DMS 273 treated with DMSO at 0.1 percent for 48 hours (cell line): ENCODE measurements at regions not wholly inside any gene's neighbourhood (a gene's known extent, or its start where the extent isn't known, plus 50 kb on each side); places are given as distances from the start of the nearest gene placed in this dataset.

ENCODE experiments used
- DNase-seq: peaks from one replicate; lab custom pipeline; 2025; lab: John Stamatoyannopoulos, UW

DNA sequence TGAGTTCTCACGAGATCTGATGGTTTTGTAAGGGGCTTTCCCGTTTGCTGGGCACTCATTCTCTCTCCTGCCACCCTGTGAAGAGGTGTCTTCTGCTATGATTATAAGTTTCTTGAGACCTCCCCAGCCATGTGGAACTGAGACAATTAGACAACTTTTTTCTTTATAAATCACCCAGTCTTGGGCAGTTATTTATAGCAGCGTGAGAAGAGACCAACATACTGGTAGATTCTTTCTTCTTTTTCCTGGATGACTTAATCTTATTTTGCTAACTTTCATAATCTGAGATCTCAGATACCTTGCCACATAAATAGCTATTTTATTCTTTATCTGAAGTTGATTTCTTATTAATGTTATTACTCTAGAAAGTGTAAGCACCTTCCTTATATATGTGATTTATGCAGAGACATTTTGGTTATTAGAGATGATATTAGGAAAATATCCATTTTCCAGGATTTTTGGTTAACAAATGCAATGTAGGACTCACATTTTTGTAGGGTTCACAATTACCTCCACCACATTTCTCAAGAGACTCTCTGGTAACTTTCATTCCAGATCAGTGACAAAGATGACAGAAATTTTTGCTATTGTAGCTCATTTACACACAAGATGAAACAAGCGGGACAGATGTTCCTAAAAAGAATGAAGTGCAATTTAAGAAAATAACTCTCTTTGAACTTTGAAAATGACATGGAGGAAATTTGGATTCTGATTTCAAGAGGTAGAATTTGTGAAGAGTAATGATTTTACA lies 97.9 kb upstream of the RND3 start:
- no peak for DNase-seq

DNA sequence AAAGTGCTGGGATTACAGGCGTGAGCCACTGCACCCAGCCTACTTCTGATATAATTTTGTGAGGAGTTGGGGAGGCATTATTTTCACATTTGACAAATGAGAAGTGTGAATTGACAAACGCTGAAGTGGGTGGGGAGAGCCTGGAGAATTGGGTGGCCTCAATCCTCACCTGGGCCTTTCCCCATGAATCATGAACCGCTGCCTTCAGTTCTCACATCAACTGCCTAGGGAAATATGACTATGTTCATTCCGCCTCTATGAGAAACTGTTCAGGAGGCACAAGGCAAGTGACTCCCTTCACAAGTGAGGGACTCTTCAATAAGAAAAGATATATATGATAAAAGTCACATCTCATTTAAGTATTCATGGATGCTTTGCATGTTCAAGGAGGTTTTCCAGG lies 96.6 kb upstream of the RND3 start:
- no peak for DNase-seq

DNA sequence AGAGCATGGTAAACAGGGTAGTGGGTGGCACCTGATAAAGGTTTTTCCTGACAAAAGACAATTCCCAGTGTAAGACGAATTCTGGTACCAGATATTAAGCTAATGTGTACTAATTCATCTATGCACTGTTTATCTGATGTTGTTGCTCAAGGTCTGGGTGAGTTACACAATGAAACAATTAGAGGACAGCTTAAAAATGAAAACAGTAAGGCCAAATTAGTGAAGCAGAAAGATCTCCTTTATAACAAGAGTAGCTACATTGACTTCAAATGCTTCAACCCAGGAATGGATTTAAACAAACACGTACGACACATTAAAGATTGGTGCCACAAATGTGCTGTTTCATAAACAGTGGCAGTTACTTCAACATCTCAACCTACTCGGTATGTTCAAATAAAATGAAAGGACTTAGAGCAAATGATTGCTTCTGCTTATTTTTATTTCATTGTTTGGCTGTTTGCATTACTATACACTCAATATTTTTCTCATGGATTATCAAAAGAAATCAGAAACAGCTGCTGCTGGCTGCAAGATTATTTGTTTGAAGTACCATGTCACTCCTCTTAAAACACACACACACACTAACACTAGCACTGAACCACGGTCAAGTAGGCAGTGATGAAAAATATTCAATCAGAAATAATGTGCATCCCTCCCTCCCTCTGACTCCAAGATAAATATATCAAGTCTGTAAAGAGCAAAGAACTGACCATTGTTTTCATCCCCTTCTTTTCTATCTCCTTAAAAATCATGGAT lies 94.4 kb upstream of the RND3 start:
- DNase-seq, result no peak

DNA sequence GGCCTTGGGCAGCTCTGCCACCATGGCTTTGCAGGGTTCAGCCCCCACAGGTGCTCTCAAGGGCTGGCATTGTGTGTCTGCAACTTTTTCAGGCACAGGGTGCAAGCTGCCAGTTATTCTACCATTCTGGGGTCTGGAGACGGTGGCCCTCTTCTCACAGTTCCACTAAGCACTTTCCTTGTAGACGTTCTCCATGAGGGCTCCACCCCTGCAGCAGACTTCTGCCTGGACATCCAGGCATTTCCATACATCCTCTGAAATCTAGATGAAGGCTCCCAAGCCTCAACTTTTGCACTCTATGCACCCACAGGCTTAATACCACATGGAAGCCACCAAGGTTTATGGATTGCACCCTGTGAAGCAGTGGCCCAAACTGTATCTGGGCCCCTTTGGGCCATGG lies 91.0 kb upstream of the RND3 start:
- DNase-seq, result no peak

DNA sequence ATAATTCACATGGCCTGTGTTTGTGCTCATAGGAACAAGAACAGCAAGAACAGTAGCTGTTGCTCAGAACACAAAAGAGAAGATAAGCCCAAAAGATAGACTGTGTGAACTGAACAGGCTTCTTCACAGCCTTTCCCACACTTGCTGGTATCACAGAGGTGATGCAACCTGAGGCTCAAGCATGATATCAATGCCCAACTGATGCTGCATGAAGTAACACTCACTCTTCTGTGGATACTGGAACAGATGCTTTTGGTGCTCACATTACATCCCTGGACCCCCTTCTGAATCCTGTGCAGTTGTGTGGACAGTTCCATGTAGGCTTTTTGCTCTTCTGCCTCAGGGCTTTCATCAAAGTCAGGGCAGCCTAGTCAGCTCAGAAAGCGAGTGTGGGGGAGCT lies 88.4 kb upstream of the RND3 start:
- no peak for DNase-seq

DNA sequence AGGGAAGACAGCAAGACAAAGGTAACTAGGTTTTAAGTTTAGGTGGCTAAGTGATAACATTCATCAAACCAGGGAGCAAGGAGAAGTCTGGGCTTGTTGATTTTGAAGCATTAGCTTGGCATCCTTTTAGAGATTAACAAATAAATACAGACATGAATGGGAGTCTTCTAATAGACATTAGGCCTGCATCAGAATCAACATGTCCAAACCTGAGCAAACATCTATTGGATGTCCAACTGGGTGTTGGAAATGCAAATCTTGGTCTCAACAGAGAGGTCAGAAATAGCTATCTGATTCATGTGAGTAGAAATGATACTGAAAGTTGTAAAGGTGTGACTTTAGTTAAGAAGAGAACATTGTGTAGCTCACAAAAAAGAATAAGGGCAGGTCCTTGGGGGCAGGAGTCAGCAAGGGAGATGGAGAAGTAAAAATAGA lies 85.5 kb upstream of the RND3 start:
- no peak for DNase-seq

DNA sequence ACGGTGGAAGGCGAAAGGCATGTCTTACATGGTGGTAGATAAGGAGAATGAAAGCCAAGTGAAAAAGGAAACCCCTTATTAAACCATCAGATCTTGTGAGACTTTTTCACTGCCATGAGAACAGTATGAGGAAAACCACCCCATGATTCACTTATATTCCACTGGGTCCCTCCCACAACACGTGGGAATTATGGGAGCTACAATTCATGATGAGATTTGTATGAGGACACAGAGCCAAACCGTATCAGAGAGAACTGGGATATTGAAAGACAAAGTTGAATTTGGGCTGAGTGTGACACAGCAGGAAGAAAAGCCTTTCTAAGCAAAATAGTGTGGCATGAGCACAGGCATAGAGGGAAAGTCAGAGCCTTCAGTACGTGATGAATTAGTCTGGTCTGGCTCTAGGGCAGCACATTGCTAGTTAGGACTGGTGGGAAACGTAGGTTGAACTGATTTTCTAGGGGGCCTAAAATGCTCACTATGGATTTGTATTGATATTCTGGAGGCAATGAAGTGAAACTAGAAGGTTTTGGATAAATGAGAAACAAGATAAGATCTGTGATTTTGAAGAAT lies 84.8 kb upstream of the RND3 start:
- no peak for DNase-seq

DNA sequence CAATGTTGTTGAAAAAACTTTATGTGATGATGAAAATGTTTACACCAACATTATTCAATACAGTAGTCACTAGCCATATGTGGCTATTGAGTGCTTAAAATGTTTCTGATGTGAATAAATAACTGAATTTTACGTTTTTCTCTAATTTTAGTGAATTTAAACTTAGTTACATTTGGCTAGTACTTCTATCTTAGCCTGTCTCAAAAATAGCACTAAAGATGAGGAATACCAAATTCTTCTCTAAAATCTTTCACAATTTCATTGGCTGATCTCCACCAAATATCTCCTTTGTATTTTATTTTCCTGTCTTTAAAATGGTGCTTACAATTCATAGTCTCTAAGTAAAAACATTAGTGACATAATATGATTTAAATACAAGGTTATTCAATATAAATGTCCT lies 83.7 kb upstream of the RND3 start:
- DNase-seq, result no peak

DNA sequence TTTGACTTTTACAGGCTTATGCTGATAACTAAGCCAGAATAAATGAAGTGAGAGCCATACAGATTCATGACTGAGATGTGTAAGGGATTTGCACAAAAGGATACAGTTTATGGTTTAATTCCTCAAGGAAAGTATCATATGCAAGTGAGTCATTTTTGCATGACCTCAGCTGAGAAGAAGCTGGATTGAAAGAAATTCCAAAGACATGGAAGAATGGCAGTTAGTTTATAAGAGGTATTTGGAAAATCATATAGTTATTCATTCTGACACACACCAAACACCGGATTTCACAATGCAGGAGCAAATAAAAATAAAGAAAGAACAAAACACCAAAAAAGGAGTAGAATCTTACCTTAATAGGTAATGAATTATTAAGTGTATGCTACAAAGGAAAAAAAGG lies 83.2 kb upstream of the RND3 start:
- DNase-seq, result no peak

DNA sequence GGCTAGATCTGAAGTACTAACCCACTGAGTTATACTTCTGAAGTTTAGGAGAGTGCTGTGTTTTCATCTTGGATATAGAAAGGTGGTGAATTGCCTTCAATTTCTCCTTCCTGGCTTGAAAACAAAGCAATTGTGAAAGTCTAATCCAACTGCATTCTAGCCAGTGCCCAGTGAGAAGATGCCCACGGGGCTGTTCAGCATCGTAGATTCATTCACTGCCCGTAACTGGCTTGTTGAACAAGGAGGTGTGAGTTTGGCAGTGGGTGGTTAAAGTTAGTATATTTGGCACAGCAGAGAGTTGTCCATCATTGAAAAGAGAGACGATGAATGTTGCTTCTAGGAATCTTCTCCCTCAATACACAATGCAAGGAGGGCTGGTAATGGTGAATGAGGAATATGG lies 82.3 kb upstream of the RND3 start:
- no peak for DNase-seq

DNA sequence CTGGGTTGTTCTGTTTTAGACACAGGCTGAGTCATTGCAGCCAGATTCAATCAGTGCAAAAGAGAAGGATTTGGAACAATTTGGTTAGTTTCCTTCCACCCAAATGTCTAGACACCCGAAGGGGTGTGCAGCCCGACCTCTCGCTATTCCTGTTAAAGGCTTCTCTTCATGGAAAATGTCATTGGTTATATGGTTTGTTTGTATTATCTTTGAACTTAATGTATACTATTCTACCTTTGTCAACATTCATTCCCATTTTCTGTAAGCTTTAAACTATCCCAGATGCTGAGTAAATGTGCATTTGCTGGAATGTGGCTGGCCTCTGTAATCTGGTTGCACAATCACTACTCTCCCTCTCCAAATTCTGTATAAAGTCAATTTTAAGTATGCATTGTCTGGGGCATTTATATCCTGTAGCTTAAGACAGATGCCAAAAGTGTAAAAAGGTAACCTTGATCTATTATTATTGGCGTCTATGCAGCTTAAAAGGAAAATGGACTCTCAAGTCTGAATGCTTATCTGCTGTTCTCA lies 80.4 kb upstream of the RND3 start:
- DNase-seq, result no peak

DNA sequence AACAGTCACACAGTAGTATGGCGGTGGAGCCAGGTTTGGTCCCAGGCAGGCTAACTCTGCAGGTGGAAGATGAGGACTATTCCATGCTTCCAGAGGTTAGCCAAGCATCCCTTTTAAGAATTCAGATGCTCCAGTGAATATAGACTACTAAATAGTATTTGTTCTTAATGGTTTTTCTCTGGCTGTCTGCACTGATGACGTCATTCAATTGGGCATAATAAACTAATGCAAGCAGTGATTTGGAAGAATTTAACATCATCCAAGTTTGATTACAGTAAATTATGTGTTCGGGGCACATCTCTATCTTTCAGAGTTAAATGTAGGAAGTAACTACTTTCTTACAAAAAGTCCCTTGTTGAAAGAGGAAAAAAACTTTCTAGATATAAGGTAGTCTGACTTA lies 78.8 kb upstream of the RND3 start:
- DNase-seq, result no peak

DNA sequence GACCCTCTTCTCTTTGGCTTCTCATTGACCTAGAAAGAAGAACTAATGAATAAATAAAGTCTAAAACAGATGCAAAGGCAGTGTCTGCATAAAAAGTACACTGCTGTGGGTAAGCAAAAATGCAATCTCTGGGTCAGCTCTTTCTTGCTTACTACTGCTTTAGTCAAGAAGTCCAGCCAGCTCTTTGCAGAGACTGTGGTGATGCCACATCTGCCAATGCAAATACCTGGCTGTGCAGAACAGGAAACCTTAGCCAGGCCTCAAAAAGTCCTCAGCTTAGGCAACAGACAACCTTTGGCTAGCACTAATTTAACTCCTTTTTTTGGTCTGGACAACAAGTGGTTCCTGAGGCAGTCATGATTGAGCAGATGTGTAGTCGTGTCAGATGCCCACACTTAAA lies 73.6 kb upstream of the RND3 start:
- no peak for DNase-seq

DNA sequence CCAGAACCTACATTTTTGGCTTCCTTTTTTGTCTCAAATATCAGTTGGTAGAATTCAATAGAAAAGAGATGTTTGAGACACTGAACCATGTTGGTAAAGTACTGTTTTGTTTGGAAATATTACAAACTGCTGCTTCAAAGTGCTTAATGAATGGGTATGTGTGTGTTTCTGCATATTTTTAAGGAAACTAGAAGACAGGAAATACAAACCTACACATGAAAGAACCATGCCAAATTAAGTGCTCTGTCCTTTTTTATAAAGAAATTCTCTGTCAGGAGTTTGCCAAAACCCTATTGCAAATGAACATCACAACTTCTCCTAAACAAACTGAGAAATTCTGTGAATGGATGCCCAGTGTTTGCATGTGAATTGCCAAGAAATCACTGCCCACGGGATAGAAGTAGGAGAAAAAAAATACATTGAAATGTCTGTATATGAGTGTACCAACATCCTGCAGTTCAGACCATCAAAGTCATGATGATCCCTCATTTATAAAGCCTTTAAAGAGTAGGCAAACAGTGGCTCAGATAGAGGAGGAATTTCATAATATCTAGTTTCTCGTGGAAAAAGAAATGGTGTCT lies 69.6 kb upstream of the RND3 start:
- DNase-seq, result no peak

DNA sequence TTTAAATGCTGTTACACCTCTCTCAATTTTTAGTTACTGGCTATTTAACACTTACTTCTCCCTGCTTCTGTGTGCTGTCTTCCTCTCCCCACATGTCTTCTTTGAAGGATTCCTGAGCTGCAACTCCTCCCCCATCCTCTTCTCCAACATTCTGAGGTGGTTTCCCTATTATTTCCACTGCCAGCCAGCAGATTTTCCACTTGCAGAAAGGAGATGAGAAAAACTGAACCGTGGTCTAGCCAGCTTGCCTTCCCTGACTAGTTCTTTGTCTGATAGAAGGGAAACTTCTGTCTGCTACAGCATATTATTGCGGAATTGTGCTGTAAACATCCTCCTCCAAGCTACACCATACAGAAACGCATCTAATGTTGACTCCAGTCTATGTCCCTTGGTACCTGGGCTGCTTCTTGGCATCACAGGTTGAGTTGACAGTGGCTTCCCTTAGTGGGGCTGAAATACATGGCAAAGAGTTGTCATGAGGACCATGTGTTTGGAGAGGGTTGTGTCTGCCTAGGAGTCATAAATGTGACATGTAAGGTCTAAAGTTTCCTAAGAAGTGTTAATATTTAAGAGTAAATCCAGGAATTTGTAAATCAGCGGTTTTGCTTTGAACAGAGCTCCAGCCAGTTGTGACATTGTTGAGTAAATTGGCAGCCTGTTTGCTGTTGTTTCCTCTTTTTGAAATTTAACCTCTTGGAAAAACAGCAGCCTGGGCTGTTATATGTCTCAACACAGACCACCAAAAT lies 68.3 kb upstream of the RND3 start:
- no peak for DNase-seq

DNA sequence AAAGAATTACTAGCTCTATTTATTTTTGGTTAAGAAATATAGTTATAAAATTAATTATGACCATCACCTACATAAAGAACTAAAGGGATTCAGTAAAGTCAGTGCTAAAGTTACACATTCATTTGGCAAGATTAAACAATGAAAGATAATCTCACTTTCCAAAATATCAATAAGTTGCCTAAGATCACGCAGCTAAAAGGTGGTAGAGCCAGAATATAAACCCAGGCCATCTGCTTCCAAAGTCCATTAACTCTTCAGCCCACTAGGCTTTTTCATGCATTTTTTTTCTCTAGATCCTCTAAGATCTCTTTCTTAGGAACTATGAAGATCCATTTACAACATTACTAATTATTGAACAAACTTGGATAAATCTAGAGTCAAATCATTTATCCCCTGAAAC lies 66.6 kb upstream of the RND3 start:
- DNase-seq, result no peak

DNA sequence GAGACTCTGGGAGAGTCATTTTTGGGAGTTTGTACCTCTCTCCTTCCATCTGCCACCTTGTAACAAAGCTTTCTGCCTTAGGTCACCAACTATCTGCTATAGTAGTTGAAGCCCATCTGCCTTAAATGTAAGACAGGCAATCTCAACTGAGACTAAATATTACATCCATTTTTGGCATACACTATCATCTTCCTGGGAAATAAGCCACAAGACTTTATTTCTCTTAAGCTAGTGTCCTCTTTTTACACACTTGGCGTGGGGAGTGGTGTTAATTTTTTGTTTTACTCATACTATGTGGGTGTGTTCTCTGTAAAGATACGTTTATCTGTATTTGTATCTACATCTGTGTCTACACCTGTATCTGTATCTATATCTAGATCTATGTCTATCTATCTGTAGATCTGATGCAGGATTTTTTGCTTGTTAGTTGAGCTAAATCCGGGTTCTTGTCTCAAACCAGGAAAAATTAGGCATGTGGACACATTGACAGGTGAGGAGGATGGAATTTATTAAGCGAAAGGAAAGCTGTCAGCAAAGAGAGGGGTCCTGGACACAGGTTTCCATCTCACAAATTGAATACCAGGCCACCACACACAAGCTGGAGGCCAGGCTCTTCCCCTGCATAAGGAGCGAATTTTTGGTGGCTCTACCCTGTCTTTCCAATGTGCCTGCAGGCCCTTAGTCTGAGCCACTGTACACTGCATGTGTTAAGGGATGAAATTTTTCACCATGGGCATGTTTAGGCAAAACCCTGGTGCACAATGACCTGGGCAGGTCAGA lies 64.8 kb upstream of the RND3 start:
- DNase-seq, result no peak

DNA sequence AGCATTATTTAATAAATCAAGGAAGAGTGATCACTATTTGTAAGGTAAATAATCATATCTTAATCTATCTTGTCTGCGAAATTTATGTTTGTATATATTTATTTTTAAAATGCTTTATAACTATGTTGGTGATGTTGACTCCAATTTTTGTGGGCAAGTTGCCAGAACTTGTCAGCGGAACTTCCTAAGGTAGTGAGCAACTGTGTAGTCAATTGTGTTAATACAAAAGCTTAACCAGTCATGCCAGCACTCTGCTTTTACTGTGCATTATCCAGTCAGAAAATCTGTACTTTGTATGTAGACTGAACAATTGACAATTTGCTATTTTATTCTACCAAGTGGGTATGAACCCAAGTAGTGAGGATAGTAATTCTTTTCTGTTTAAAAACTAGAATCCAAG lies 61.9 kb upstream of the RND3 start:
- no peak for DNase-seq

DNA sequence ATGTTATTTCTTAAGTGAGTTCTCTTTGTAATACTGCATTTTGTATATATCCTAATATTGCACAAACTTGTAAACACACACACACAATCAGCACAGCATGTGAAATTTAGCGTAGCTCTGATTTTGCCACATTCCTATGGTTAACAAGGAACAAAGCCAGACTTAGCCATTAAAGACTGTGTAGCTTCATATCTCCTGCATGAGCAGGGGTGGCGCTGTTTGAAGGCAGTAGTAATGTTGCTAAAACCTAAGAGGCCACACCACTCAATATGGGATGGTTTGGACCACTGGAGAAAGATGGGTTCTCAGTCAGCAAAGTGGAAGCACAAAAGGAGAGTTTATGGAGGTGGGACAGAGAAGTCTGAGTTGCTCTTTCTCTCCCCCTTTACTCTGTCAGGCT lies 61.1 kb upstream of the RND3 start:
- no peak for DNase-seq

DNA sequence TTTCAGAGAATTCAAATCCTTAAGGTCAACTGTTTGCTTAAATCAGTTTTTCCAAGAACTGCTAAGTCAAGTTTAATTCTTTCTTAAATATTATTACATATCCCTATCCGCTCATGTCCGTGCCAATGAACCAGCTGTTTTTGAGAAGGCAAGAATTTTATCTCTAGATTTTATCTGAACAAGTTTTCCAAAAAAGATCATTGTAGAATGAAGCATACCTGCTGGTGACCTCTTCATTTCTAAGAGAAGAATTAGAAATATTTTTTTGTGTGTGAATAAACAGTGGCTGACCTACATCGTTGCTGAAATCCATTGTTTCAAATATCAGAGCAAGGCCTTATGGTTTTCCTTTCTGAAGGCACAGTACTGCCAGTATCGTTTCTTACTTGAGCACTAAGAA lies 58.4 kb upstream of the RND3 start:
- no peak for DNase-seq

DNA sequence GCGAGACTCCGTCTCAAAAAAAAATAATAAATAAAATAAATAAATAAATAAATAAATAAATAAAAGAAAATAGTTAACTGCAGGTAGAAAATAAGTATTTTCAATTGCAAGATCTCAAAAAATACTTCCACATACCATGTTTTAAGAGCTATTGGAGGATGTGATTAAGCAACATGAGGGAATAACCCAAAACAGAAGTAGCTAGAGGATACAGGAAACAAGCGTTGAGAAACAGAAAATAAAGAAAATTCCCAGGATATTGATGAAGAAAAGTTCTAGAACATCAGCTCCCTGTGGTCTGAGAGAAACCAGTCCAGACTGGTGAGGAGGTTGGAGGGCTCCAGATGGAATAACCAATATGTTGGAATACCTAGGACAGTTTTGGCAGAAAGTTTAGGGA lies 57.3 kb upstream of the RND3 start:
- no peak for DNase-seq
